Thyroid gland (tissue), 4 donors: ENCODE measurements at regions not wholly inside any gene's neighbourhood (a gene's known extent, or its start where the extent isn't known, plus 50 kb on each side); places are given as distances from the start of the nearest gene placed in this dataset.

Experiments used
- DNase-seq, 2 donors: peaks; one replicate each; pipeline ENCODE4 v3.0.0-alpha.2; 2019
- H3K27ac ChIP-seq, 3 donors: fragments of 200-600 bp; sonication (generic); 1 replicate in 2 of 3; 2 replicates in 1 of 3; pipeline ENCODE4 v1.5.1; 2016 to 2019; ENCODE audit warnings: mild to moderate bottlenecking in 1 of 3, moderate library complexity in 1 of 3
- H3K27me3 ChIP-seq: fragments of 200-600 bp; sonication (generic); one replicate; pipeline ENCODE4 v1.5.1; 2019
- H3K36me3 ChIP-seq, 2 donors: fragments of 200-600 bp; sonication (generic); one replicate each; pipeline ENCODE4 v1.5.1; 2016 to 2019
- H3K4me1 ChIP-seq, 2 donors: fragments of 200-600 bp; sonication (generic); one replicate each; pipeline ENCODE4 v1.5.1; 2017 to 2019
- H3K4me3 ChIP-seq, 3 donors: fragments of 200-600 bp; sonication (generic); replicated peaks in 1 of 3; 1 replicate in 2 of 3; 2 replicates in 1 of 3; pipeline ENCODE4 v1.5.1; 2016; ENCODE audit warnings: mild to moderate bottlenecking in 1 of 3
- H3K9me3 ChIP-seq: fragments of 200-600 bp; sonication (generic); one replicate; pipeline ENCODE4 v1.5.1; 2017
- POLR2A ChIP-seq, 2 donors: fragments of 450-650 bp; IDR thresholded peaks; one replicate each; pipeline ENCODE4 v1.6.1; 2017; ENCODE audit warnings: antibody characterized with exemption in 2 of 2, mild to moderate bottlenecking in 2 of 2, moderate library complexity in 1 of 2
- WGBS, 2 donors: methylation state at CpG; one replicate each; pipeline ENCODE4 v1.1.5; 2017; 5-methylcytosine and 5-hydroxymethylcytosine counted together
- intact Hi-C: fragments of 100-400 bp; cut with DNase I; formaldehyde crosslinking; loops from one replicate; pipeline ENCODE4 v1.15.1; 2023
- TF ChIP-seq, protein P1 (sequence below), 6 experiments: fragments of 200-600 bp in 3 of 6; fragments of 450-650 bp in 3 of 6; sonication (generic) in 3 of 6; IDR thresholded peaks; one replicate each; pipeline ENCODE4 v1.5.1; 2016 to 2019; ENCODE audit warnings: antibody characterized with exemption in 6 of 6, mild to moderate bottlenecking in 2 of 6, inconsistent platforms in 1 of 6, moderate library complexity in 1 of 6

DNA sequence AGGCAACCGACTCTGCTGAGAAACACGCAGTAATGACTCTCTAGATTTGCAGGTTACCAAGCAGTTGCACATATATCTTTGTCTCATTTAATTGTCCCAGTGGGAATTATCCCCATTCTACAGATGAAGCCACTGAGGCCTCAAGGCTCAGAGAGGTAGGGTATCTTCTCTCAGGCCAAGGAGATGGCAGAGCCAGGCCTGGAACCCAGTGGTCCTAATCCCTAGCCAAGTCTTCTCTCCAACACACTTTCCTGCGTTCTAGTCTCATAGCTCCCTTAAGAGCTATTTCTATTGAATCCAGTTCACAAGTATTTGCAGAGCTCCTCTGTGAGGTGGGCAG lies 181.3 kb upstream of the BCOR start:
- Histone ChIP-seq H3K36me3 (no peaks in the 10 kb centered on the region), H3K9me3 (no peaks in the 10 kb centered on the region), H3K27ac (no peak overlapping the region), H3K27me3 (no peaks in the 10 kb centered on the region), H3K4me3 (no peak overlapping the region), H3K4me1 (no peaks in the 10 kb centered on the region)
- intact Hi-C loops: no loop called here
- 70 to 90% methylated on average over 2 to 3 of the region's 3 CpGs for WGBS, 2 donors
- TF ChIP-seq, protein P1, sequence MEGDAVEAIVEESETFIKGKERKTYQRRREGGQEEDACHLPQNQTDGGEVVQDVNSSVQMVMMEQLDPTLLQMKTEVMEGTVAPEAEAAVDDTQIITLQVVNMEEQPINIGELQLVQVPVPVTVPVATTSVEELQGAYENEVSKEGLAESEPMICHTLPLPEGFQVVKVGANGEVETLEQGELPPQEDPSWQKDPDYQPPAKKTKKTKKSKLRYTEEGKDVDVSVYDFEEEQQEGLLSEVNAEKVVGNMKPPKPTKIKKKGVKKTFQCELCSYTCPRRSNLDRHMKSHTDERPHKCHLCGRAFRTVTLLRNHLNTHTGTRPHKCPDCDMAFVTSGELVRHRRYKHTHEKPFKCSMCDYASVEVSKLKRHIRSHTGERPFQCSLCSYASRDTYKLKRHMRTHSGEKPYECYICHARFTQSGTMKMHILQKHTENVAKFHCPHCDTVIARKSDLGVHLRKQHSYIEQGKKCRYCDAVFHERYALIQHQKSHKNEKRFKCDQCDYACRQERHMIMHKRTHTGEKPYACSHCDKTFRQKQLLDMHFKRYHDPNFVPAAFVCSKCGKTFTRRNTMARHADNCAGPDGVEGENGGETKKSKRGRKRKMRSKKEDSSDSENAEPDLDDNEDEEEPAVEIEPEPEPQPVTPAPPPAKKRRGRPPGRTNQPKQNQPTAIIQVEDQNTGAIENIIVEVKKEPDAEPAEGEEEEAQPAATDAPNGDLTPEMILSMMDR (IDR thresholded peaks at IDR 0.05): no peak
- no peak for TF ChIP-seq POLR2A (IDR thresholded peaks at IDR 0.05)
- no peak for DNase-seq

GRCh38 chrX:40278340-40279090 lies 180.8 kb upstream of the BCOR start:
- no peak overlapping the region for H3K27ac ChIP-seq
- WGBS, 2 donors: 87 to 93% methylated on average over 8 to 9 of the region's 10 CpGs

GRCh38 chrX:40277672-40278071 lies 179.9 kb upstream of the BCOR start:
- Histone ChIP-seq H3K27me3 (no peaks in the 10 kb centered on the region), H3K4me3 (no peak overlapping the region), H3K36me3 (no peaks in the 10 kb centered on the region), H3K4me1 (no peaks in the 10 kb centered on the region), H3K27ac (no peak overlapping the region), H3K9me3 (no peaks in the 10 kb centered on the region)
- intact Hi-C loops: no loop called here
- DNase-seq: no peak
- 58 to 67% methylated on average over 1 to 3 of the region's 3 CpGs for WGBS, 2 donors
- TF ChIP-seq, protein P1 (IDR thresholded peaks at IDR 0.05): no peak
- no peak for TF ChIP-seq POLR2A (IDR thresholded peaks at IDR 0.05)

More at GRCh38 chrX:40278340-40279090, 180.8 kb upstream of the BCOR start:
- TF ChIP-seq, protein P1 (IDR thresholded peaks at IDR 0.05): no peak
- no peak for TF ChIP-seq POLR2A (IDR thresholded peaks at IDR 0.05)
- no peaks in the 10 kb centered on the region for H3K36me3 ChIP-seq
- H3K4me1 ChIP-seq: no peaks in the 10 kb centered on the region
- H3K27me3 ChIP-seq: no peaks in the 10 kb centered on the region
- H3K9me3 ChIP-seq: no peaks in the 10 kb centered on the region
- no peak for DNase-seq
- no peak overlapping the region for H3K4me3 ChIP-seq
- intact Hi-C loops: no loop called here

GRCh38 chrX:40273356-40274050 lies 175.7 kb upstream of the BCOR start:
- no peak for TF ChIP-seq POLR2A (IDR thresholded peaks at IDR 0.05)
- TF ChIP-seq, protein P1 (IDR thresholded peaks at IDR 0.05): no peak

DNA sequence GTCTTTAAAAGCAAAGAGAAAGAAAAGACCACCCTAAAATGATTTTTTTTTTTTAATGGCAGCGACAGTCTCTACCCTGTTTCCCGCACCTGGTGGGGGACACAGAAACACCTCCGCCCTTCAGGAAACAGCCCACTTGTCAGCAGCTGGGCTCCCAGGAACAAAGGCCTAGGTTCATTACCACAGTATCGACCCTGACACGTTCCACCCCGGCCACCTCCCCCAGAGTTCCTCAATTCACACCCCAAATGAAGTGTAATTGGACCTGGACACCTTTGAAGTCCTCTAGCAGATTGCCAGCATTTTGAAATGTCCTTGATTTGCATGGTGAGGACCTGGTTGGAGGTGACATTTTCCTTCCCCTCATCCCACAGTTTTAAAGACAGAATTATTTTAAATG lies 175.0 kb upstream of the BCOR start:
- WGBS, 2 donors: 78 to 81% methylated on average over 6 of the region's 6 CpGs
- no peak for DNase-seq
- Histone ChIP-seq H3K27me3 (no peaks in the 10 kb centered on the region), H3K27ac (no peak overlapping the region), H3K36me3 (no peaks in the 10 kb centered on the region), H3K4me3 (no peak overlapping the region), H3K4me1 (no peaks in the 10 kb centered on the region), H3K9me3 (no peaks in the 10 kb centered on the region)
- intact Hi-C loops: no loop called here
- TF ChIP-seq, protein P1 (IDR thresholded peaks at IDR 0.05): no peak
- no peak for TF ChIP-seq POLR2A (IDR thresholded peaks at IDR 0.05)

More at GRCh38 chrX:40273356-40274050, 175.7 kb upstream of the BCOR start:
- no peaks in the 10 kb centered on the region for H3K36me3 ChIP-seq
- DNase-seq: no peak
- H3K27me3 ChIP-seq: no peaks in the 10 kb centered on the region
- no peak overlapping the region for H3K4me3 ChIP-seq
- H3K27ac ChIP-seq: no peak overlapping the region
- intact Hi-C loops: no loop called here
- H3K9me3 ChIP-seq: no peaks in the 10 kb centered on the region
- no peaks in the 10 kb centered on the region for H3K4me1 ChIP-seq
- 80 to 84% methylated on average over 6 to 7 of the region's 15 CpGs for WGBS, 2 donors
